LNCAP (cell line): ENCODE measurements at regions not wholly inside any gene's neighbourhood (a gene's known extent, or its start where the extent isn't known, plus 50 kb on each side); places are given as distances from the start of the nearest gene placed in this dataset.

Experiments used
- CTCF ChIP-seq: fragments of 450-650 bp; IDR thresholded peaks from 2 replicates; pipeline ENCODE4 v1.5.1; 2017; ENCODE audit warnings: mild to moderate bottlenecking

GRCh38 chr17:5783269-5783668, 199.0 kb upstream of the NLRP1 start:
- no peak for TF ChIP-seq CTCF

GRCh38 chr17:5783851-5784250, 199.5 kb upstream of the NLRP1 start:
- TF ChIP-seq CTCF: no peak

GRCh38 chr17:5784791-5785190, 200.5 kb upstream of the NLRP1 start:
- no peak for TF ChIP-seq CTCF

GRCh38 chr17:5785338-5785737, 201.0 kb upstream of the NLRP1 start:
- no peak for TF ChIP-seq CTCF

- TF ChIP-seq CTCF: no peak
Measured at GRCh38 chr17:5785867-5786509, 201.7 kb upstream of the NLRP1 start.

GRCh38 chr17:5786510-5786875, 202.2 kb upstream of the NLRP1 start:
- TF ChIP-seq CTCF: no peak

- no peak for TF ChIP-seq CTCF
Measured at GRCh38 chr17:5788266-5788900, 204.1 kb upstream of the NLRP1 start.
